ENCODE measurements at regions not wholly inside any gene's neighbourhood (a gene's known extent, or its start where the extent isn't known, plus 50 kb on each side); places are given as distances from the start of the nearest gene placed in this dataset.

- TF ChIP-seq CTCF (IDR thresholded peaks at IDR 0.05; ENCODE audit: low read depth, low read length): no peak
- Histone ChIP-seq H3K36me3 (no peaks in the 10 kb centered on the region), H3K27ac (no peak overlapping the region), H3K27me3 (no peaks in the 10 kb centered on the region), H3K4me3 (no peak overlapping the region), H3K9me3 (ENCODE audit: low read depth) (no peaks in the 10 kb centered on the region), H3K4me1 (ENCODE audit: low read depth) (no peaks in the 10 kb centered on the region)
- DNase-seq (ENCODE audit: low read depth in 1 of 2, low spot score in 1 of 2): peak in 1 of 2 donors; percentile 74
These were observed 201.7 kb upstream of the TAS2R1 start for GRCh38 chr5:9831823-9832222.

- H3K27me3 ChIP-seq: no peaks in the 10 kb centered on the region
- no peak for DNase-seq (ENCODE audit: low read depth in 1 of 2, low spot score in 1 of 2)
- no peaks in the 10 kb centered on the region for H3K9me3 ChIP-seq (ENCODE audit: low read depth)
- H3K4me1 ChIP-seq (ENCODE audit: low read depth): no peaks in the 10 kb centered on the region
- no peak for TF ChIP-seq CTCF (IDR thresholded peaks at IDR 0.05; ENCODE audit: low read depth, low read length)
- H3K36me3 ChIP-seq: no peaks in the 10 kb centered on the region
- no peak overlapping the region for H3K27ac ChIP-seq
- no peak overlapping the region for H3K4me3 ChIP-seq
These were observed 200.0 kb upstream of the TAS2R1 start for GRCh38 chr5:9830184-9830583.

- Histone ChIP-seq H3K36me3 (no peaks in the 10 kb centered on the region), H3K9me3 (ENCODE audit: low read depth) (no peaks in the 10 kb centered on the region), H3K27me3 (no peaks in the 10 kb centered on the region), H3K27ac (no peak overlapping the region), H3K4me1 (ENCODE audit: low read depth) (no peaks in the 10 kb centered on the region), H3K4me3 (no peak overlapping the region)
- DNase-seq (ENCODE audit: low read depth in 1 of 2, low spot score in 1 of 2): no peak
- no peak for TF ChIP-seq CTCF (IDR thresholded peaks at IDR 0.05; ENCODE audit: low read depth, low read length)
These were observed 199.5 kb upstream of the TAS2R1 start for GRCh38 chr5:9829621-9830020.

- DNase-seq (ENCODE audit: low read depth in 1 of 2, low spot score in 1 of 2): peak in 1 of 2 donors; percentile 21
- no peaks in the 10 kb centered on the region for H3K36me3 ChIP-seq
- H3K4me1 ChIP-seq (ENCODE audit: low read depth): no peaks in the 10 kb centered on the region
- no peaks in the 10 kb centered on the region for H3K9me3 ChIP-seq (ENCODE audit: low read depth)
- no peak for TF ChIP-seq CTCF (IDR thresholded peaks at IDR 0.05; ENCODE audit: low read depth, low read length)
- H3K27me3 ChIP-seq: no peaks in the 10 kb centered on the region
- no peak overlapping the region for H3K27ac ChIP-seq
- H3K4me3 ChIP-seq: no peak overlapping the region
These were observed 190.7 kb upstream of the TAS2R1 start for GRCh38 chr5:9820691-9821449.

- H3K4me1 ChIP-seq (ENCODE audit: low read depth): no peaks in the 10 kb centered on the region
- TF ChIP-seq CTCF (IDR thresholded peaks at IDR 0.05; ENCODE audit: low read depth, low read length): no peak
- no peaks in the 10 kb centered on the region for H3K36me3 ChIP-seq
- no peaks in the 10 kb centered on the region for H3K9me3 ChIP-seq (ENCODE audit: low read depth)
- DNase-seq (ENCODE audit: low read depth in 1 of 2, low spot score in 1 of 2): no peak
- H3K27ac ChIP-seq: no peak overlapping the region
- H3K27me3 ChIP-seq: no peaks in the 10 kb centered on the region
- no peak overlapping the region for H3K4me3 ChIP-seq
These were observed 188.2 kb upstream of the TAS2R1 start for GRCh38 chr5:9818340-9818845.

Measured in cardiac muscle cell (in vitro differentiated cells and primary cell).